Mesendoderm (in vitro differentiated cells): ENCODE measurements at regions not wholly inside any gene's neighbourhood (a gene's known extent, or its start where the extent isn't known, plus 50 kb on each side); places are given as distances from the start of the nearest gene placed in this dataset.

ENCODE experiments used
- DNase-seq: peaks from one replicate; pipeline ENCODE4 v3.0.0; 2013
- H2AK5ac ChIP-seq: 2 replicates; pipeline ENCODE4 v1.6.1; 2013; ENCODE audit warnings: low read length, inconsistent platforms
- H2BK120ac ChIP-seq: 2 replicates; pipeline ENCODE4 v1.6.1; 2013; ENCODE audit warnings: low read depth, mild to moderate bottlenecking, low read length, moderate library complexity, mixed read lengths
- H2BK15ac ChIP-seq: replicated peaks from 2 replicates; pipeline ENCODE4 v1.6.1; 2013; ENCODE audit warnings: low read depth, mild to moderate bottlenecking, moderate library complexity
- H2BK5ac ChIP-seq: 2 replicates; pipeline ENCODE4 v1.6.1; 2013; ENCODE audit warnings: low read length, inconsistent platforms
- H3K18ac ChIP-seq: 2 replicates; pipeline ENCODE4 v1.6.1; 2013; ENCODE audit warnings: mild to moderate bottlenecking, low read length, mixed read lengths
- H3K23ac ChIP-seq: one replicate; pipeline ENCODE4 v1.6.1; 2013; ENCODE audit warnings: low read length
- H3K27ac ChIP-seq: 2 replicates; pipeline ENCODE4 v1.5.1; 2013; ENCODE audit warnings: low read depth, mild to moderate bottlenecking, inconsistent platforms, low read length, moderate library complexity
- H3K27me3 ChIP-seq: 2 replicates; pipeline ENCODE4 v1.6.1; 2013; ENCODE audit warnings: low read length, control low read depth, mild to moderate bottlenecking, inconsistent platforms; ENCODE audit not compliant: insufficient read depth, poor library complexity
- H3K36me3 ChIP-seq: 2 replicates; pipeline ENCODE4 v1.6.1; 2013; ENCODE audit warnings: low read length, inconsistent platforms; ENCODE audit not compliant: control insufficient read depth, insufficient read depth
- H3K4ac ChIP-seq: one replicate; pipeline ENCODE4 v1.6.1; 2013; ENCODE audit warnings: low read depth, mild to moderate bottlenecking, low read length, moderate library complexity
- H3K4me1 ChIP-seq: 2 replicates; pipeline ENCODE4 v1.6.1; 2013; ENCODE audit warnings: low read depth, low read length, inconsistent platforms; ENCODE audit not compliant: control insufficient read depth
- H3K4me2 ChIP-seq: 2 replicates; pipeline ENCODE4 v1.6.1; 2013; ENCODE audit warnings: low read length
- H3K4me3 ChIP-seq: 2 replicates; pipeline ENCODE4 v1.5.1; 2013; ENCODE audit warnings: mild to moderate bottlenecking, low read length
- H3K56ac ChIP-seq: one replicate; pipeline ENCODE4 v1.6.1; 2013; ENCODE audit warnings: low read length
- H3K79me1 ChIP-seq: 2 replicates; pipeline ENCODE4 v1.6.1; 2013; ENCODE audit warnings: low read length, inconsistent platforms
- H3K79me2 ChIP-seq: 2 replicates; pipeline ENCODE4 v1.6.1; 2013; ENCODE audit warnings: mild to moderate bottlenecking, low read length; ENCODE audit not compliant: control insufficient read depth, insufficient read depth
- H3K9ac ChIP-seq: 2 replicates; pipeline ENCODE4 v1.6.1; 2013; ENCODE audit warnings: low read length, inconsistent platforms
- H4K5ac ChIP-seq: one replicate; pipeline ENCODE4 v1.6.1; 2013; ENCODE audit warnings: low read length
- H4K8ac ChIP-seq: one replicate; pipeline ENCODE4 v1.6.1; 2013; ENCODE audit warnings: low read depth, mild to moderate bottlenecking, control low read depth, low read length, moderate library complexity
- WGBS: extraction: QIAGEN DNeasy Blood & Tissue Kit; methylation state at CpG from one replicate; pipeline ENCODE4 v1.1.7; 2013; ENCODE audit warnings: low lambda C conversion rate, missing lambda C conversion rate; ENCODE audit not compliant: insufficient coverage; ENCODE audit errors: extremely low coverage; 5-methylcytosine and 5-hydroxymethylcytosine counted together

DNA sequence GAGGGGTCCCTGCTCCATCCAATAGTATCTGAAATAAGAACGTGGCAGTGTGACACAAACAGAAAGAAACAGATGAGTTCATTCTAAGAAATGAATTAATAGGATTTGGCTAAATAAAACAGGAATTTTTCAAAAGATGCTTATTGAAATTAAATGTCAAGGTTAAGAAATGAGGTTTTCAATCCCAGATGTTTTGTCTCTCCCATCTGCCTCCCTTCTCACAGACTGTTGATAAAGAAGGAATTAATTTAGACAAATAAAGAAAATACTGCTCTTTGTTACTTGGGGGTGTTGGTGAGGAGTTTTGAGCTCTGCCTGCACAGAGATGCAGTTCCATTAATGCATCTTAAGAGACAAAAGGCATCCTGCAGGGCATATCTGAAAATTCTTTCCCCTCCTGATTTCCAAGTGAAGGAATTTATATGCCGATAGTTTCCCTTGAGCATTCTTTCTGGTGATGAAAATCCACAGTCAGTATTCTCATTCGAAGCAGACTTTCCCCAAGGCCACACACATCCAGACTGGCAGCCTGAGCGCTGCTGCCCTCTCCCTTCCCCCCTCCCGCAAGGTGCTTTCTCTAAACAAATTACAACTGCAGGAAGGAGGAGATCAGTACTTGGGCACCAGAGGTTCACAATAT is 385.4 kb upstream of the RND3 start:
- Histone ChIP-seq H2AK5ac (no peak overlapping the region), H2BK120ac (no peak overlapping the region), H3K4ac (no peak overlapping the region), H3K36me3 (no peaks in the 10 kb centered on the region), H3K23ac (no peak overlapping the region), H3K56ac (no peak overlapping the region), H3K4me2 (no peak overlapping the region), H3K27ac (no peak overlapping the region), H3K18ac (no peak overlapping the region), H3K27me3 (no peaks in the 10 kb centered on the region), H4K8ac (no peak overlapping the region), H2BK15ac (no peak overlapping the region), H3K79me2 (no peaks in the 10 kb centered on the region), H3K4me3 (no peak overlapping the region), H3K9ac (no peak overlapping the region), H3K4me1 (no peaks in the 10 kb centered on the region), H3K79me1 (no peaks in the 10 kb centered on the region), H2BK5ac (no peak overlapping the region), H4K5ac (no peak overlapping the region)
- no CpG with 5 or more reads among the region's 5 CpGs for WGBS
- DNase-seq = peak; percentile 33

DNA sequence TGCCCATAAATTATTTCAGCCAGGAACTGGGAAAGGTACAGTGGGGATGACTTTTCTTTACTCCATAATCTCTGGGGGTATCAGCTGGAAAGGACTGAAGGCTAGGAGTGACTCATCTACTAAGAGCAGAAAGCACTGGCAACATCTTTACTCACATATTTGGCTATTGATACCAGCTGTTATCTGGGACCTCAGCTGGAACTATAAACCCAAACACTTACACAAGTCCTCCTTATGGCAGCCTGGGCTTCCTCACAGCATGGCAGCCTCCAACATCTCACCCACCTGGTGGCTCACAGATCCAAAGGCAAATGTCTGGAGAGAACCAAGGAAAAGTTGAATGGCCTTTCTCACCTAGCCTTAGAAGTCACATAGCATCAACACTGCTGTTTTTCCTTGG is 379.0 kb upstream of the RND3 start:
- no peak overlapping the region for H2BK5ac ChIP-seq
- no peak overlapping the region for H3K9ac ChIP-seq
- H3K27ac ChIP-seq = no peak overlapping the region
- H3K56ac ChIP-seq = no peak overlapping the region
- H4K5ac ChIP-seq = no peak overlapping the region
- no peak overlapping the region for H3K23ac ChIP-seq
- H3K36me3 ChIP-seq = no peaks in the 10 kb centered on the region
- H3K79me1 ChIP-seq = no peaks in the 10 kb centered on the region
- H4K8ac ChIP-seq = no peak overlapping the region
- H2AK5ac ChIP-seq = no peak overlapping the region
- H3K18ac ChIP-seq = no peak overlapping the region
- H3K4ac ChIP-seq = no peak overlapping the region
- no peaks in the 10 kb centered on the region for H3K27me3 ChIP-seq
- DNase-seq = no peak
- no peak overlapping the region for H3K4me2 ChIP-seq
- no peaks in the 10 kb centered on the region for H3K79me2 ChIP-seq
- H3K4me3 ChIP-seq = no peak overlapping the region
- no peak overlapping the region for H2BK15ac ChIP-seq
- no peak overlapping the region for H2BK120ac ChIP-seq
- H3K4me1 ChIP-seq = no peaks in the 10 kb centered on the region

DNA sequence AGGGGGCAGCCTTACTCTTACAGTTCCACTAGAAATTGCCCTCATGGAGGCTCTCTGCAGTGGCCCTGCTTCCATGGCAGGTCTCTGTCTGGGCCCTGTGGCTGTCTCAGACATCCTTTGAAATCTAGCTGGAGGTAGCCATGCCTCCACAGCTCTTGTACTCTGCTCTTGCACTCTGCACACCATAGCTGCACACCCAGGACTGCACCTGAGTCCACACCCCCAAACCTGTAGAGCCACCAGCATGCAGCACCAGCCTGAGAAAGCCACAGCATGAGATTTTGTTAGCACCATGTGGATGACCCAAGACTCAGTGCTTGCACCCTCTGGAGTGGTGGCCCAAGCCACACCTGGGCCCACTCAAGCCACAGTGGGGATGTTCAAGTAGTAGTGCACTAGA is 376.2 kb upstream of the RND3 start:
- Histone ChIP-seq H3K18ac (no peak overlapping the region), H4K5ac (no peak overlapping the region), H3K56ac (no peak overlapping the region), H3K27ac (no peak overlapping the region), H4K8ac (no peak overlapping the region), H3K4me3 (no peak overlapping the region), H3K23ac (no peak overlapping the region), H3K4me2 (no peak overlapping the region), H3K36me3 (no peaks in the 10 kb centered on the region), H2BK15ac (no peak overlapping the region), H3K4ac (no peak overlapping the region), H3K79me1 (no peaks in the 10 kb centered on the region), H3K4me1 (no peaks in the 10 kb centered on the region), H2BK120ac (no peak overlapping the region), H2BK5ac (no peak overlapping the region), H3K9ac (no peak overlapping the region), H2AK5ac (no peak overlapping the region), H3K27me3 (no peaks in the 10 kb centered on the region), H3K79me2 (no peaks in the 10 kb centered on the region)
- DNase-seq = no peak

DNA sequence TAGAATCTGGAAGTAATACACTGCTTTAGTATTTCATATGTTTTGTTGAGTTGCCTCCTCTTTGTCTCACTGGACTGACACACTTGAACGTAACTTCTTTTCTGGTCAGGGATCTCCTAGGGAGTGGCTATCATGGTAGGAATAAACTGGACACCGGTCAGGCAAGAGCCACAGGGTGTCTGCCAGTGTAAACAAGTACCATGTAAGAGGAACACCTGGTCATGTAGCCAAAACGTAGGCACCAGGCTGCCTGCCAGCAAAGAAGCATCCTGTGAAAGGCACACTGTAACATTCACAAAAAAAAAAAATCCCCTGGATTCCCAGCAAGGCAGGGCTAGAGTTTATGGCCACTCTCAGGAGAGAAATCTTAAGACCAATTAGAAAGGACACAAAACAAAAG is 372.8 kb upstream of the RND3 start:
- no CpG with 5 or more reads among the region's 3 CpGs for WGBS
- Histone ChIP-seq H3K23ac (no peak overlapping the region), H3K4me2 (no peak overlapping the region), H3K56ac (no peak overlapping the region), H3K79me2 (no peaks in the 10 kb centered on the region), H2BK5ac (no peak overlapping the region), H3K4me1 (no peaks in the 10 kb centered on the region), H3K36me3 (no peaks in the 10 kb centered on the region), H3K27me3 (no peaks in the 10 kb centered on the region), H3K18ac (no peak overlapping the region), H3K79me1 (no peaks in the 10 kb centered on the region), H3K4ac (no peak overlapping the region), H3K9ac (no peak overlapping the region), H2BK120ac (no peak overlapping the region), H3K27ac (no peak overlapping the region), H4K8ac (no peak overlapping the region), H2BK15ac (no peak overlapping the region), H2AK5ac (no peak overlapping the region), H4K5ac (no peak overlapping the region), H3K4me3 (no peak overlapping the region)
- no peak for DNase-seq

DNA sequence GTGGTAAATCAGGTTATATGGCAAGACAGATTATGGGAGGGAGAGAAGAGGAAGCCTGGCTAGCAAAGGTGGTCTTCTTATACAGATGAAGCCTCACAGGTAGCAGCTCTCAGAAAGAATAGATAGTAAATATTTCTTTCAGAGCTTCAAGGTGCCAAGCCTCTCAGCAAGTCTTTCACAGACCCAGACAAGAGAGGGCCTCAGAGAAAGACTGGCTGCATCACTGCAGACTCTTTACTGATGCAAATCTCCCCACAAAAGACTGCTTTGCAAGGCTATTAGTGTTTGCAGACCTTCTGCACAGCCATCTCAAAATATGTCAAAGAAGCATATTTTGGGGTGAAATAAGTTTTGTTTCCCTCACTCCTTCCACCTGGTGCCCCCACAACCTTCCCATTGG is 372.4 kb upstream of the RND3 start:
- no peaks in the 10 kb centered on the region for H3K4me1 ChIP-seq
- H2BK15ac ChIP-seq = no peak overlapping the region
- no peak overlapping the region for H2BK5ac ChIP-seq
- H3K79me1 ChIP-seq = no peaks in the 10 kb centered on the region
- H3K23ac ChIP-seq = no peak overlapping the region
- H3K18ac ChIP-seq = no peak overlapping the region
- no peak overlapping the region for H3K4ac ChIP-seq
- H3K4me3 ChIP-seq = no peak overlapping the region
- H2AK5ac ChIP-seq = no peak overlapping the region
- DNase-seq = no peak
- H3K27ac ChIP-seq = no peak overlapping the region
- H2BK120ac ChIP-seq = no peak overlapping the region
- no peak overlapping the region for H4K8ac ChIP-seq
- no peaks in the 10 kb centered on the region for H3K79me2 ChIP-seq
- H3K56ac ChIP-seq = no peak overlapping the region
- no peak overlapping the region for H4K5ac ChIP-seq
- no peak overlapping the region for H3K9ac ChIP-seq
- H3K4me2 ChIP-seq = no peak overlapping the region
- H3K27me3 ChIP-seq = no peaks in the 10 kb centered on the region
- no peaks in the 10 kb centered on the region for H3K36me3 ChIP-seq

DNA sequence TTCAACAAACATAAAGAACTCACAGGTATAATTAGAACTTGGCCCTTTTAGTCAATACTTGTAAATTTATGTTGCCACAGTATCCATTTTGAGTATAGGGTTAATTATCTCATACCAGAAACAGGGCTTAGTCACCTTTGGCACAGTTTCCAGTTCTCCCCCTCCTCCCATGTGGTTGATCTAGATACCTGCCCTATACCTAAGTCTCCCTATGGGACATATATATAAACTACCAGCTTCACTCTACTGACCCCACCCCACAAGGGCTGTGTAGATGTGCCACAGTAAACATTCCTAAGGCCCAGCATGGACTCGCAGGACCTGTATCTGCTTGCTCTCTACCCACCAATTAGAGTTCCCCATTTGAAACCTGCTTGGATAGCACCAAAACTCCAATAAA is 371.7 kb upstream of the RND3 start:
- H2BK120ac ChIP-seq = no peak overlapping the region
- no peak overlapping the region for H3K27ac ChIP-seq
- no peak overlapping the region for H2BK5ac ChIP-seq
- no peak overlapping the region for H3K4me3 ChIP-seq
- no peak overlapping the region for H2BK15ac ChIP-seq
- H3K4me2 ChIP-seq = no peak overlapping the region
- H4K5ac ChIP-seq = no peak overlapping the region
- no peak overlapping the region for H4K8ac ChIP-seq
- H3K4ac ChIP-seq = no peak overlapping the region
- WGBS = no CpG with 5 or more reads among the region's 1 CpG
- no peaks in the 10 kb centered on the region for H3K79me2 ChIP-seq
- DNase-seq = no peak
- no peaks in the 10 kb centered on the region for H3K79me1 ChIP-seq
- H3K27me3 ChIP-seq = no peaks in the 10 kb centered on the region
- H3K56ac ChIP-seq = no peak overlapping the region
- no peak overlapping the region for H3K9ac ChIP-seq
- H3K4me1 ChIP-seq = no peaks in the 10 kb centered on the region
- H2AK5ac ChIP-seq = no peak overlapping the region
- H3K36me3 ChIP-seq = no peaks in the 10 kb centered on the region
- H3K23ac ChIP-seq = no peak overlapping the region
- H3K18ac ChIP-seq = no peak overlapping the region
